SH-SY5Y (cell line): ENCODE measurements at regions not wholly inside any gene's neighbourhood (a gene's known extent, or its start where the extent isn't known, plus 50 kb on each side); places are given as distances from the start of the nearest gene placed in this dataset.

Experiments used
- GATA2 ChIP-seq: IDR thresholded peaks from 2 replicates; pipeline ENCODE4 v1.6.1; 2011; ENCODE audit warnings: mild to moderate bottlenecking, low read depth, low read length
- GATA3 ChIP-seq: IDR thresholded peaks from 2 replicates; pipeline ENCODE4 v1.6.1; 2011; ENCODE audit warnings: low read depth, mild to moderate bottlenecking, low read length, moderate library complexity

DNA sequence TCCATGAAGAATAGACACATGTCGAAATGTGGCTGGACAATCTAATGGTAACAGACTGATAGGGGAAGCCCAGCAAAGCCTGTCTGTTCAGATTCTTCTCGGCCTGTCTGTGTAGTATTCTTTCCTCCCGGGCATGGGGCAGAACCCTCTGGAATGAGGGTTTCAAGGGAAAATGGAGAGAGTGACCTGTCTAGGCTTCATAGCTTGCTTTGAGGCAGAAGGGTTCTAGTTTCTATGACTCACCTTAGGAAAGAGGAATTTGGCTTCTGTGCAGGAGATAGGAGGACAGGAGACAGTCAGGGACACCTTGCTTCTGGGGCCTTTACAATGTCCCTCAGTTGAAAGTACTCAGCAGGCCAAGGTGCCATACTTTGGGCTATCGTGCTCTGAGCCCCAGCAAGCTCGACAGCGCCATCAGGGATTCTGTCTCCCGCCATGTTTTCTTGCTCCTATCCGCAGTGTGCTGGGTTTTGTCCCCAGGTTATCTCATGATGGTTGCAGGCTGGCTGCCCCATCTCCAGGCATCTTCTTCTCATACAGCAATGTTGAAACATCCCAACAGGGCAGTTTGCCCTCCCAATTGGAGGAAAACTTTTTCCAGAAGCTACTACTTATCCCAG, 74.7 kb upstream of the TLK1 start:
- TF ChIP-seq GATA2 (no peak), GATA3 (no peak)

DNA sequence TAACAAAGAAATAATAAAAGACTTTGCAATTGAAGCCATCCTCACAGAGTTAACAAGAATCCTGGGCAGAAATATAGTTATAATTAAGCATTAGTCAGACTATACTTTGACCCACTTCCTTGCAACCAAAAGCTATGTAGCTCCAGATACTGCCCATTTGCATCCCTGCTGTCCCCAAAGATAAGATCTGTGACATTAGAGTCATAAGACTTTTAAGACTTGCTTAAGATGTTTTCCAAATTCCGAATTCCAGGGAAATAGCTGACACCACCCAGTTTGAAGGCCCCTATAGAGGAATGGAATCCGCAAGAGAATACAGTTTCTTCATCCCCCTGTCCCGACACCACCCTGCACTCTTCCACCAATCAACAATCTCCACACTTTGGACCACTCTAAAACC, 69.5 kb upstream of the TLK1 start:
- TF ChIP-seq GATA2: no peak
- TF ChIP-seq GATA3: no peak

DNA sequence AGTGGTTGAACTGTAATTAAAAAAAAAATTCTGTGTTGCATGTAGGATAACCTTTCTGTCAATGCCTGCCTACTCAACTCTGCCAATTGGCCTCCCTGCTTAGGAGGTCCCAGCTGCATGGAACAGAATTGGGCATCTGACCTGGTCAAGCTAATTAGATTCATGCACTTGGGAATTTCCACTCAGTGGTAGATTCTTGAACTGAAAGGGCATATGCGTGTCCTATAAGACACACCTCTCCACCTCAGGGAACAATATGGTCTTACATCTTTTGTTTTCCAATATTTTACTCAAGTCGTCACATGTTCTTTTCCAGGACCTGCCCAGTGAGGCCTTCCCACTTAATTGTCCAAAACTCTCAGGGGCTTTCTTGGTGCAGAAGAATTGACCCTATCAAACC, 68.1 kb upstream of the TLK1 start:
- no peak for TF ChIP-seq GATA3

DNA sequence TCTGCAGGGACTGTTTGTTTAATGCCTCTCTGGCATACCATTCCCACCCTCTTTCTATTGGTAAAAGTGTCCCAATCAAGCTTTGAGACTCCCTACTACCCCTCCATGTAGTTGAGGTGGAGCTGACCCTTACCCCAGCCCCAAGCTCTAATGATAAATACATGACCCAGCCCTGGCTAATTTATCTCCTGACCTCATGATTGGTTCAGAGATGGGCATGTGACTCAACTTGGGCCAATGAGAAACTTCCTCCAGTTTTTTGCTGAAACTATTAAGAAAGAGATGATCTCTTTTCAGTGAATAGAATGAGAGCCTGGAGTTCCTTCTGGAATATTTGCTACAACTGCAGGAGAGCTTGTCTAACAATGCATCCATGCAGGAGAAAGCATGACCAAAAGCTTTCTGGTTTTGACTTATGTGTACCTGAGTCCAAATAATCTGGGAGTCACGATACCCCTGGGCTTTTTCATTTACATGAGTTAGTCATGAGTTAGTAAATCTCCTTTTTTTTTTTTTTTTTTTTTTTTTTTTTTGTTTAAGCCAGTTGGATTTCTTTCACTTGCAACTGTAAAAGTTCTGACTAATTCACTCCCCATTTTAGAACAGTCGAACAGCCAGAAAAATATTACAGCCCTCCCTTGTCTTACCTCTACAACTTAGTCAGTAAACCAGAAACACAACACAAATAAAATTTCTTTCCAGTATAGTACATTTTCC, 66.5 kb upstream of the TLK1 start:
- TF ChIP-seq GATA2: no peak

DNA sequence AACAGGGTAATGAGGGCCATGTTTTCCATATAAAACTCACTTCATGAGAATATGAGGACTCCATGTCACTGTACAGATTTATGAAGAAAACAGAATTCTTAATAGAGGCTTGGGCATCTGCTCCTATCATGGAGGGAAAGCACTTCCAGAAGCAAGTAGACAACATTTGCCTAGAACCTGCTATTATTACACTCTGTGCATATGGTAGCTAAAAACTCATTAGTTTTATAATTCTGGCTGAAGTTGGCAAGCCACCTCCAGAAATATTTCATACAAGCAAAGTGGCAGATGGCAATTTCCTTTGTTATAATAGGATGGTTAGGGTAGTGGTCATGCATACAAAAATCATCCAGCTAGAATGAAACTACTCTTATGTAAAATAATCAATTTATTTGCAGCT, 65.8 kb upstream of the TLK1 start:
- no peak for TF ChIP-seq GATA2
- TF ChIP-seq GATA3: no peak

DNA sequence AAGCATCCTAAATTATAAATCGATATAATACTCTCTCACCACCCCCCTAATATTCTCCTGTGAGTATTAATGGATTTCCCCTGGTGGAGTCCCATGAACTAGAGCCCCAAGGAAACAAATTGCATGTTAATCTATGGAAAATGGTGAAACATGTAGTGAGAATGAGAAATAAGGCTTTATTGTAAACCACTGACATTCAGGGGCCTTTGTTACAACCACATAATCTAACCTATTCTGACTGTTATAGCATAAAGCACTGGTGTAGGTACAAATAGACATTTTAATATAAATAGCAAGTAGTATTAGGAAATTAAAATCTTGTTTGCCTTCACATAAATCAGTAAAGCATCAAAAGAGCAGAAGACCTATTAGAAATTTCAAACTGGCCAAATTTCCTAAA, 65.3 kb upstream of the TLK1 start:
- TF ChIP-seq GATA3 (no peak), GATA2 (no peak)

DNA sequence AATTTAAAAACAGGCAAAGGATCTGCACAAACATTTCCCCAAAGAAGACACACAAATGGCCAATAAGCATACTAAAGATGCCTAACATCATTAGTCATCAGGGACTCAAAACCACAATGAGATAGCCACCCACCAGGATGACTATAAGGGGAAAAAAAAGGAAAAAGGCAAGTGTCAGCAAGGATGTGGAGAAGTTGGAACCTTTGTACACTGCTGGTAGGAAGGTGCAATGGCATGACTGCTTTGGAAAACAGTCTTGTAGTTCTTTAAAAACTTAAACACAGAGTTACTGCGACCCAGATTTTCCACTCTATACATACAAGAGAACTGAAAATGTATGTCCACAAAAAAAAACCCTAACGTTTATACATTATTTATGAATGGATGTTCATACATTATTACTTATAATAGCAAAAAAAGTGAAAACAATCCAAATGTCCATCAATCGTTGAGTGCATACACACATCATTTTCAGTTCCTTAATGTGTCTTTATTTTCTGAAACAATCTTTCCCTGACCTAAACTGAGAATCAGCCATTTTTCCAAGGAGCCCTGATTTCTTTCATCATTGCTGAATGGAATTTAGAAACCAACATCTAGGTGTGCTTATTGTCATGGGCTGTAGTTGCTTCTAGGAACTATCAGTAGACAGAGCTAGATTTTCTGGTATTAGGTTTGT, 64.7 kb upstream of the TLK1 start:
- TF ChIP-seq GATA3 (no peak), GATA2 (no peak)

DNA sequence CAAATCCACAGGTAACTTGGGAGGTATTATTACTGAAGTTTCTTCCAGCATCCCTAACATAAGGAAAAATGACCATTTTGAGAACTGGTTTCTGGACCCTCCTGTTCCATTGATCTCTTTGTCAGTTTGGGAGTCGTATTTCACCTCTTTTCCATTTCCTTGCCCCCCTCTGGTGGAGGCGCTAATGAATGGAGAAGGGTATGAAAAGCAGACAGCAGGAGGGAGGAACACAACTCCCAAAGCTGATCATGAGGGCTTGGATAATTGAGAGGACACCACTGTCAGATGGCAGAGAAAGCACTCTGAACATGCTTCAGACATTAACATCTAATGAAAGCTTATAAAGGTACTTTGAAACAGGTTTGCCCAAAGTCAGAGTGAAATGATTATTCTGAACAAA, 56.6 kb upstream of the TLK1 start:
- TF ChIP-seq GATA2 (no peak), GATA3 (no peak)

DNA sequence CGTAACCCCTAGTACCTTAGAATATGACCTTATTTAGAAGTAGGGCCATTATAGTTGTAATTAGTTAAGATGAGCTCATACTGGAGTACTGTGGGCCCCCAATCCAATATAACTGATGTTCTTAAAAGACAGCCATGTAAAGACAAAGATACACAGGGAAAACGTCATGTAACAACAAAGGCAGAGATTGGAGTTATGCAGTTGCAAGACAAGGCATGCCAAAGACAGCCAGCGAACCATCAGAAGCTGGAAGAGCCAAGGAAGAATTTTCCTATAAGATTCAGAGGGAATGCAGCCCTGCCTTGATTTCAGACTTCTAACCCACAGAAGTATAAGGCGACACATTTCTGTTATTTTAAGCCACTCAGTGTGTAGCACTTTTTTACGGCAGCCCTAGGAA, 55.9 kb upstream of the TLK1 start:
- no peak for TF ChIP-seq GATA2
- TF ChIP-seq GATA3: no peak

DNA sequence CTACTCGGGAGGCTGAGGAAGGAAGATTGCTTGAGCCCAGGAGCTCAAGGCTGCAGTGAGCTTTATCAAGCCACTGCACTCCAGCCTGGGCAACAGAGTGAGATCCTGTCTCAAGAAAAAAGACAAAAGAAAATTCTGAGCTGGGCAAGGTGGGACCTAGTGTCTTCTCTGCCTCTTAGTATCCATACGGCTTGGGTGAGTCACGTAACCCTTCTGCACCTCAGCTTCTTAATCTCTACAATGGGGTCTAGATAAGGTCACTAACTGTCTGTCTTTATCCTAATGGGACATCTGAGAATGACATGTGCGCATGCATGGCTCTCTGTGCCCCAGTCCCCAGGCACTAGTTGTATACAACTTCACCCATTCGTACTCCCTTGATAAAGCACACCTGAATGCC, 53.4 kb upstream of the TLK1 start:
- TF ChIP-seq GATA2: no peak
- no peak for TF ChIP-seq GATA3

DNA sequence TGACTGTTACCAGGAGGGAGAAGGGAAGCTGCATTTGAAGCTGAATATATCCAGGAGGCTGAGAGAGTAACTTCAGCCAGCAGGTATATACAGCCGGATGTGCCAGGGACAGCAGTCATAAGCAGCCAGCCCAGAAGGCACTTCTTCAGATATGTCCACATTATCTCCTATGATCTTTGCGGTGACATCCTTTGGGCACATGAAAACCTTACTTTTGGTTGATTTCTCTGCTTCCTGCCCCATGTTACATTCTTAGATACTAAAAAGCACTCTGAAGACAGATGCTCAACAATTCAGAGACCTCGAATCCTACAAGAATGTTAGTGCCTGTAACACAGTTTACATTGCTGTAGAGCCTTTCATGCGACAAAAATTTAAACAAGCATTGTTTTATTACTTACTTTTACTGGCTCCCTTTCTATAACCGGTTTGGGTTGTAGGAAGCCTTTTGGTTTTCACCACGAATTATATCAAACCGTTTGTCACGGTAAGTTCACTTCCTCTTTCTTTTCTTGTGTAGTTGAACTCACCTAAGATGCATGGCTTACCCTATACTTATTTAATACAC, 50.3 kb upstream of the TLK1 start:
- TF ChIP-seq GATA2 (0 out of 2 replicates have a peak, but pooled peaks have one; percentile 5), GATA3 (no peak)
